ENCODE measurements at regions not wholly inside any gene's neighbourhood (a gene's known extent, or its start where the extent isn't known, plus 50 kb on each side); places are given as distances from the start of the nearest gene placed in this dataset.

DNA sequence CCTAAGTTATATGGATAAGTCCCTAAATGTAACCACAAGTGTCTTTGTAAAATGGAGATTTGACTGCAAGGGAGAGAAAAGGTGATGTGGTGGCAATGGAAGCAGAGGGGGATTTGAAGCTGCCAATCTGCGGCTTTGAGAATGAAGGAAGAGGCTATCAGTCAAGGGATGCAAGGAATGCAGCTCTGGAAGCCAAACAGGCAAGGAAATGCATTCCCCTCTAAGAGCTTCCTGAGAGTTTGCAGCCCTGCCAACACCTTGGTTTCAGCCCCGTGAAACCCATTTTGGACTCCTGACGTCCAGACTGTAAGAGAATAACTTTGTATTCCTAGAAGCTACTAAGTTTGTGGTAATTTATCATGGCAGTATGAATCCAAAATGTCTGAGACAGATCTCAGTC is 167.3 kb upstream of the MPHOSPH6 start:
- no peak for TF ChIP-seq EZH2 (IDR thresholded peaks at IDR 0.05; ENCODE audit: low read length, missing control alignments)
- no peak for TF ChIP-seq CTCF (conservative IDR thresholded peaks at IDR 0.05 in 1 of 2, IDR thresholded peaks at IDR 0.05 in 1 of 2; ENCODE audit: low read depth in 1 of 2, low read length in 2 of 2)

Measured in fibroblast of lung (primary cell).